VCaP (cell line): ENCODE measurements at regions not wholly inside any gene's neighbourhood (a gene's known extent, or its start where the extent isn't known, plus 50 kb on each side); places are given as distances from the start of the nearest gene placed in this dataset.

Experiments
- H3K27ac ChIP-seq: fragments of 450-650 bp; 2 replicates; pipeline ENCODE4 v1.5.1; 2017
- TF ChIP-seq, protein P1 (sequence below): fragments of 450-650 bp; conservative IDR thresholded peaks from 2 replicates; pipeline ENCODE4 v1.5.1; 2017; ENCODE audit warnings: mild to moderate bottlenecking, moderate library complexity

DNA sequence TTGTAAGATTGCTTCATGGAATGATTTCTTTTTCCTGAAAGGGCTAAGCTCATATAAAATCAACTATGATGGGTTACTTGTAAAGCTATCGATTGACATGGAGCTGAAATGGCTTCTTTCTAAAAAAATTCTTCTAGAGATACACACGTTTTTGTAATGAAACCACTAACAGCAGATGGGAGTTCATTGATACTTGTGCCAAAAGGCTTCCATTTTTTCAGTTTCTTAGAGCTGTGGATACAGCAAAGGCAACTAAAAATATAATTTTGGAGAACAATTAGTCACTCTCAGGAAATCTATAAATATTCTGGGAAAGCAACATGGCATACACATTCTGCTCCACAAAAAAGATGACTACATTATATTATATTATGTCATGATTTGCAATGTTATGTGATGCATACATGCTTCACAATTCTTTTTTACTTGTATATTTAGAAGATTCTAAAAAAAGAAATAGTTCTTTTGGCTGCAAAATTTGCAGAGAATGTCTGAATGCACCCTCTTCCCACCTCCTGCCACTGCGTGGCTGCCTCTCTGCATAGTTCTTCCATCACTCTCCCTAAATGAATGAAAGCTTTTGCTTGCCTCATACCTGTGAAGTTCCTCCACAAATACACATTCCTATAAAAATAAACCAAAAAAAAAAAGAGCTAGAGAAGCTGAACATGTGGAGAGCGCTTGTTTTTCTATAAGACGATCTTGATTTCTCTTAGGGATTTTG lies 802.5 kb downstream of the EFNB2 start:
- no peak overlapping the region for H3K27ac ChIP-seq
- TF ChIP-seq, protein P1, sequence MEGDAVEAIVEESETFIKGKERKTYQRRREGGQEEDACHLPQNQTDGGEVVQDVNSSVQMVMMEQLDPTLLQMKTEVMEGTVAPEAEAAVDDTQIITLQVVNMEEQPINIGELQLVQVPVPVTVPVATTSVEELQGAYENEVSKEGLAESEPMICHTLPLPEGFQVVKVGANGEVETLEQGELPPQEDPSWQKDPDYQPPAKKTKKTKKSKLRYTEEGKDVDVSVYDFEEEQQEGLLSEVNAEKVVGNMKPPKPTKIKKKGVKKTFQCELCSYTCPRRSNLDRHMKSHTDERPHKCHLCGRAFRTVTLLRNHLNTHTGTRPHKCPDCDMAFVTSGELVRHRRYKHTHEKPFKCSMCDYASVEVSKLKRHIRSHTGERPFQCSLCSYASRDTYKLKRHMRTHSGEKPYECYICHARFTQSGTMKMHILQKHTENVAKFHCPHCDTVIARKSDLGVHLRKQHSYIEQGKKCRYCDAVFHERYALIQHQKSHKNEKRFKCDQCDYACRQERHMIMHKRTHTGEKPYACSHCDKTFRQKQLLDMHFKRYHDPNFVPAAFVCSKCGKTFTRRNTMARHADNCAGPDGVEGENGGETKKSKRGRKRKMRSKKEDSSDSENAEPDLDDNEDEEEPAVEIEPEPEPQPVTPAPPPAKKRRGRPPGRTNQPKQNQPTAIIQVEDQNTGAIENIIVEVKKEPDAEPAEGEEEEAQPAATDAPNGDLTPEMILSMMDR: no peak

DNA sequence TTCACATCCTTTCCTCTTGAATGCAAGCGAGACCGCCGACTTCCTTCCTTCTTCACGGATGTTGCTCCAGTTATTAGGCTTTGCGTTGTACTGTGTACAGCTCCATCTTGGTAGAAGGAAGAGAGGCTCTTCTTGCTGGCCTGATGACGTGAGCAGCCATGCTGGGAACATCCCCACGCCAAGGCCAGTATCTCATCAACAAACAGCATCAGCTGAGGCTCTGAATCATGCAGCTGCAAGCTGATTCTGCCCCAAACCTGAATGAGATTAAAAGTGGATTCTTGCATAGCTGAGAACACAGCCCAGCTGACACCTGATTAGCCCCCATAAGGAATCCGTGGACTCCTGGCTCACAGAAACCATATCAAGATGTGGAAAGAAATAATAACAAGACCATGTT lies 809.6 kb downstream of the EFNB2 start:
- H3K27ac ChIP-seq: no peak overlapping the region
- TF ChIP-seq, protein P1: no peak

DNA sequence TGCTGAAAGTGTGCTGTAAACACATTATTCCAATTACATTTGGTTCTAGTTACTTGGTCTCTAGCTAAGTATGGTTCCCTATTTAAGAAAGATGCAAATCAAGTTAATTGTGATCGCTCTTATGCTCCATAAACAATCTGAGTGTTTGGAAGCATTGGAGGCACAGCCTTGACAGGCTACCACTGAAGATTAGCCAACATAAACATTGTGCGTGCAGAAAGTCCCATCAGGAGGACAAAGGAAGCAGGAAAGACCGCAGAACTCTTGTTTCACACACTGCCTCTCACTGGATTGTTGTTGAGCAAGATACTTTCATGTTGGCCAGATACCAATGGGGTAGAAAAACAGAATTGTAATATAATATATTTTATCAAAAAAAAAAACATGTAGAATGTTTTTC lies 814.4 kb downstream of the EFNB2 start:
- no peak overlapping the region for H3K27ac ChIP-seq
- TF ChIP-seq, protein P1: no peak

DNA sequence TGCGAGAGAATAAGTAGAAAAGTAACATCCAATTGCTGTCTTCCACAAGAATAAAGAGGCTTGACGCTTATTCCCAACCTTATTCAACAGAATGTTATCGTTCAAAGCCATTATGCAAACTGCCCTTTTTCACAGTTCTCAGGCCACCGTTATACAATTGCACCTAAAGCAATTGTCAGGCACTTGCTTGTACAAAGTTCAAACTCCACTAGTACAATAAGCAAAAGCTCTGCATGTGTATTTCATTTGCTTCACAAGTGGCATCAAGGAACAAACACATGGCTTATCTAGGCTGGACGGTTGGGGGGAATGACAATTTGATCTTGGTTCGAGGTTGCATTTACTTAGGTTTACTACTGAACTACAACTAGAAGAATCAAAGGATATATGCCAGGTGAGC lies 815.6 kb downstream of the EFNB2 start:
- no peak overlapping the region for H3K27ac ChIP-seq
- TF ChIP-seq, protein P1: no peak

DNA sequence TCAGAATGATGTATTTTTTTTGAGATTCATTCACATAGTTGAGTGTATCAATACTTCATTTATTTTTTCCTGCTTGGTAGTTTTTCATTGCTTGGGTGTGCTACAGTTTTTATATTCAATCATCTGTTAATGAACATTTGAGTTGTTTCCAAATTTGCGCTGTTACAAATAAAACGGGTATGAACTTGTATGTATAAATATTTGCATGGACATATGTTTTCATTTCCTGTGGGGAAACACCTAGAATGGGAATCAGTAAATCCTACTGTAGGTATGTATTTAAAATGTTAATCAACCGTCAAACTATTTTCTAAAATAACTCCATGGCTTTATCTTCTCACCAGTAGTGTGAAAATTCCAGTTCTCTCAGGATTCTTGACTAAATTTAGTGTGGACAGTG lies 826.3 kb downstream of the EFNB2 start:
- no peak overlapping the region for H3K27ac ChIP-seq
- TF ChIP-seq, protein P1: no peak

DNA sequence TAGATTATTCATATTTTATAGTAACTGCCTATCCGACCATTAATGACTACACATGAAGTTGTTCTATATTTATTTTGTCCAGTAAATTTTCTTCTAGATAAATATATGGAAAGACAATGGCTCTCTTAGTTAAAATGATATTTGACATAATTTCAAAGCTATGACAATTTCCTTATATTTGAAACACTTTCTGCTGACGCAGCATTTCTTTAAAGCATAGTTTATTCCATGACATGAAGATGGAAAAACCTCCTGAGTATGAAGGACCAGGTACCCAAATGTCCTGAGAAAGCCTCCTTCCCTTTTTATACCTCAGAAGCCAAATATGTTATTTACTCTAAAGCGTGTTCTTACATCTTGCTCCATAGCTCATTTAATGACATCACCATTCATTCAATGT lies 831.6 kb downstream of the EFNB2 start:
- TF ChIP-seq, protein P1: no peak
- no peak overlapping the region for H3K27ac ChIP-seq

DNA sequence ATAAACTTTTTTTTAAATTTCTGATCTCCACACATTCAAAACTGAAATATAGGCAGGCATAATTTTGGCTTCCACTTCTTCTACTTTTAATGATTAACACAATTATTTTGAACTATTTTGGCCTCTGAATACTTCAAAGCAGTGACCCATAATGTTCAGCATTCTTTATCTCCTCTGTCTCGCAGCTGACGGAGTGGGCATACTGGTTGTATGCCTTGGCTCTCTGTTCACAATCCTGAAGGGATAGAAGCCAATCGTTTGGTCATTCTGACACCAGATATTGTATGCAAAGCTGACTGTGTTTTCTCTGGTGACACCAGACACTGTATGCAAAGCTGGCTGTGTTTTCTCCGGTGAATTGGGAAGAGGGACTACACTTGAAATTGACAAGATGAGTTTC lies 833.0 kb downstream of the EFNB2 start:
- no peak overlapping the region for H3K27ac ChIP-seq
- TF ChIP-seq, protein P1: no peak
